Right cardiac atrium (tissue), 5 donors: ENCODE measurements at regions not wholly inside any gene's neighbourhood (a gene's known extent, or its start where the extent isn't known, plus 50 kb on each side); places are given as distances from the start of the nearest gene placed in this dataset.

Experiments used
- ATAC-seq, 2 donors: fragments of 200-7000 bp; cut with Tn5 transposase; one replicate each; pipeline versions ENCODE4 v1.8.0 to v1.9.1; 2020; ENCODE audit warnings: moderate library complexity in 2 of 2, mild to moderate bottlenecking in 1 of 2
- DNase-seq, 3 donors: peaks; one replicate each; pipeline ENCODE4 v3.0.0-alpha.2; 2020
- H3K27ac ChIP-seq: one replicate; pipeline ENCODE4 v1.5.1; 2013; ENCODE audit warnings: mild to moderate bottlenecking, low read length, control low read depth, moderate library complexity
- H3K27me3 ChIP-seq: one replicate; pipeline ENCODE4 v1.6.1; 2013; ENCODE audit not compliant: control insufficient read depth, insufficient read depth
- H3K4me1 ChIP-seq: one replicate; pipeline ENCODE4 v1.6.1; 2013; ENCODE audit warnings: low read length; ENCODE audit not compliant: control insufficient read depth, insufficient read depth
- H3K4me3 ChIP-seq: one replicate; pipeline ENCODE4 v1.5.1; 2013; ENCODE audit warnings: low read length, control low read depth
- H3K9me3 ChIP-seq: one replicate; pipeline ENCODE4 v1.6.1; 2013; ENCODE audit warnings: low read length; ENCODE audit not compliant: control insufficient read depth
- WGBS: extraction: QIAGEN DNeasy Blood & Tissue Kit; methylation state at CpG from one replicate; pipeline ENCODE4 v1.1.7; 2013; 5-methylcytosine and 5-hydroxymethylcytosine counted together
- intact Hi-C, 4 donors: fragments of 100-400 bp; cut with DNase I; formaldehyde crosslinking; loops; one replicate each; pipeline versions ENCODE4 v1.11.0 to v1.14.0; 2022 to 2023
- donor health status: healthy with polysubstance abuse.
- donor health status: DM: no; HTN: yes; CAD: no.
- donor health status: DM: no; HTN: no; CAD: no.
- donor health status: DM: no; HTN: yes; CAD: no; lungs with severe emphysema.
- donor health status: DM: yes; HTN: yes; CAD: no.

DNA sequence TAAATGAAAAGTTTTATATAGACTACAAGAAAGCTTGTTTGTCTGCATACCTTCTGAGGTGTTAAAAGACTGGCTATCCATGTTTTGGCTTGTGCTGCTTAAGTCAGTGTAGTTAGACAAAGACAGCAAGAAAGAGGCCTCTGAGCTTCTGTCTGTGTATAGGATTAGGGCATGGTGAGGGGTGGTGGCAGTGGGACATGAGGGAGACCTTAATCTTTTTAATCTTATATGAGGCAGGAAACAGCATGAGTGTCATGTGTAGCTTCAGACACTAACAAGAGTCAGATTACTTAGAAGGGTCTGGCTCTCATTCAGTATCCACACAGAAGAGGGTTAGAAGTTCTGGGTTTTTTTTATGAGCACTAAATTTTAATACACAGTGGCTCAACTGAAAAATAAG is 213.3 kb downstream of the GABRG1 start:
- Histone ChIP-seq H3K9me3 (no peaks in the 10 kb centered on the region), H3K27ac (no peak overlapping the region), H3K4me1 (no peaks in the 10 kb centered on the region), H3K27me3 (no peaks in the 10 kb centered on the region), H3K4me3 (no peak overlapping the region)
- DNase-seq (no peak), ATAC-seq (no peak)
- intact Hi-C loops: no loop called here

DNA sequence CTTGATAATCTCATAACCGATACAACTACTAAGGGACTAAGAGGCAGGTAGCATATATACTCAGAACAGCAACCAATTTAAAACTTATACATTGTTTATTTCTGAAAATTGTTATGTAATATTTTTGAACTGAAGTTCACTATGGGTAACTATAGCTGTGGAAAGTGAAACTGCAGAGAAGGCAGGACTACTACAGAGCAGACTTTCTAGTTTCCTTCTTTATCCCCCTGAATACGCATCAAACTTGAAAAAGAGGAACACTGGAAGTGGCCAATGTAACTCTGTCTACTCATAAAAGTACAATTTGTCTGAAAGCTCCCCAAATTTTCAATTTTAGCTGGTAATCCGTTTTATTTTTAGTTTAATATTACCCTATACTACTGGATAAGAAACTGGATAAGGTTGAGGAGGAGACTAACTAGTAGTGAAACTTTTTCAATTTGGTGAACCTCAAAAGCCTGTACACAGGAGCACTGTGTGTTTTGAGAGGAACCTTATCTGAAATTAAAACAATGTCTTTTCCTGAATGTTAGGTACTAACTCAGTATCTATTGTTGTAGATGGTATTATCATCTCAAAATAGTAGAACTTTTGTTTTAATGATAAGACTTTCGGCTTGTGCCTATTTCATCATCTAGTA is 225.8 kb downstream of the GABRG1 start:
- no peaks in the 10 kb centered on the region for H3K27me3 ChIP-seq
- H3K9me3 ChIP-seq: no peaks in the 10 kb centered on the region
- 60% methylated on average over 4 of the region's 4 CpGs for WGBS
- no peak overlapping the region for H3K4me3 ChIP-seq
- H3K4me1 ChIP-seq: no peaks in the 10 kb centered on the region
- H3K27ac ChIP-seq: no peak overlapping the region
- DNase-seq (no peak), ATAC-seq (no peak)
- intact Hi-C loops: no loop called here

DNA sequence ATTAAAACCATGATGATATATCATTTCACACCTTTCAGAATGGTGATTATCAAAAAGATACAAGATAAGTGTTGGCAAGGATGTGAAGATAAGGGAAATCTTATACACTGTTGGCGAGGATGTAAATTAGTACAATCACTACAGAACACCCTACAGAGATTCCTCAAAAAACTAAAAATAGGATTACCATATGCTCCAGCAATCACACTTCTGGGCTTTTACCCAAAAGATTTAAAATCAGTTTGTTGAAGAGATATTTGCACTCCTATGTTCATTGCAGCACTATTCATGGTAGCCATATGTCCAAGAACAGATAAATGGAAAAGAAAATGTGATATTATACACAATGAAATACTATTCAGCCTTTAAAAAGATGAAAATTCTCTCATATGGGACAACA is 240.4 kb downstream of the GABRG1 start:
- Histone ChIP-seq H3K27ac (no peak overlapping the region), H3K27me3 (no peaks in the 10 kb centered on the region), H3K4me1 (no peaks in the 10 kb centered on the region), H3K9me3 (no peaks in the 10 kb centered on the region), H3K4me3 (no peak overlapping the region)
- WGBS: 72% methylated on average over 1 of the region's 1 CpG
- intact Hi-C loops: no loop called here
- ATAC-seq: no peak
- no peak for DNase-seq

DNA sequence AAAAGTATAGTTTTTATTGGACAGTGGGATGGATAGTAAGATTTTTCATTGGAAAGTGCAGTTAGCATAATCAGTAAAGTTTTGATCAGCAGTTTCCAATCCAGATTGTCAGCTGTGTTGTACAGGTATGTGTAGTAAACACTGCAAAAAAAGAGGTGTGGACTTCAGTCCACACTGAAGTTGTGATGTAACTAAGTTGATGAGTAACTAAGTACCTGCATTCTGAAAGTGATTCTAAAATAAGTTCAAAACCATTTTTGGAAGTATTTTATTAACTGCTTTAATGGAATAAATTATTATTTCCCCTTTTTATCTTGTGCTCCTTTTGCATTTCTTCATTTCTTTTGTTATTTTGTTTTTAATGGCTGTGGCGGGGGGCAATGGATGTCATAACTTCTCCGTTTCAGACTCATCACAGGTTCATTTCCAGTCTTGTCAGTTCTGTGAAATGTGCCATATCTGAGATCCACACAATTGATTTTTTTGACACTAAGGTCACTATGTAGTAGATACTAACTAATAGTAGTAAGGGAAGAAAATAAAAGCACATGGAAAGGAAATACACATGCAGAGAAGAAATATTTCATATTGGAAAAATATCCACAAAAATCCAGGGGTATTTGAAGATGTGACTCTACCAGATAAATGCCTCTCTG is 247.5 kb downstream of the GABRG1 start:
- DNase-seq (no peak), ATAC-seq (no peak)
- WGBS: 79% methylated on average over 2 of the region's 2 CpGs

DNA sequence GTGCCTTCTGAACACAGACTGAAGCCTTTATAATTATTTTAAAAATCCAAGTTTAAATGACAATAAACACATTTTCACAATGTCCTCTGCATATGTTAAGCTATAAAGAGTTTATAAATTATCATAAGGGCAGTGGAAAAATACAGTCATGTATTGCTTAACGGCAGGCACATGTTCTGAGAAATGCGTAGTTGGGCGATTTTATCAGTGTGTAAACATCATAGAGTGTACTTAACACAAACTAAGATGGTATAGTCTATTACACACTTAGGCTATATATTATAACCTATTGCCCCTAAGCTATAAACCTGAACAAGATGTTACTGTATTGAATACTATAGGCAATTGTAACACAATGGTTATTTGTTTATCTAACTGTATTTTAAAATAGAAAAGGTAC is 254.7 kb downstream of the GABRG1 start:
- no peaks in the 10 kb centered on the region for H3K9me3 ChIP-seq
- no peak overlapping the region for H3K4me3 ChIP-seq
- intact Hi-C loops: no loop called here
- no peaks in the 10 kb centered on the region for H3K4me1 ChIP-seq
- WGBS: 73% methylated on average over 3 of the region's 3 CpGs
- no peak overlapping the region for H3K27ac ChIP-seq
- no peaks in the 10 kb centered on the region for H3K27me3 ChIP-seq
- DNase-seq: no peak
- ATAC-seq: no peak

More for the DNA sequence above, 247.5 kb downstream of the GABRG1 start:
- no peak overlapping the region for H3K4me3 ChIP-seq
- H3K27me3 ChIP-seq: no peaks in the 10 kb centered on the region
- H3K4me1 ChIP-seq: no peaks in the 10 kb centered on the region
- intact Hi-C loops: no loop called here
- no peaks in the 10 kb centered on the region for H3K9me3 ChIP-seq
- no peak overlapping the region for H3K27ac ChIP-seq

DNA sequence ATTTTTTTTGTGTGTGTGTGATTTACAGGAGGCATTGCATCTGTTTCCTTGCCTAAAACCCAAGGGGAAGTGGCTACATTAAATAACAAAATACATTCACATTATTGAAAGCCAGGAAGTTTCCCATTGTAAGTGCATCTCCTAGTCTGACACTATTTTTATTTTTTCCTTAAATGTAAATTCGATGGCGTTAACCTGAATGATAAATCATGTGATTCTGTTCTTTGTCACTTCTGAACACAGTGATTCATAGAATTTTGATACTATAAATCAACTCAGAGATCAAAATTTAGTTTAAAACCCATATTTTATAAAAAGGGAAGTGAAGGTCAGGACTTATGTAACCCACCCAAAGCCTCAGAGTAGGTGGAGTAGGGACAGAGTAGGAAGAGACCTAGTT is 258.1 kb downstream of the GABRG1 start:
- DNase-seq: no peak
- intact Hi-C loops: no loop called here
- ATAC-seq: no peak
- Histone ChIP-seq H3K27ac (no peak overlapping the region), H3K4me1 (no peaks in the 10 kb centered on the region), H3K27me3 (no peaks in the 10 kb centered on the region), H3K4me3 (no peak overlapping the region), H3K9me3 (no peaks in the 10 kb centered on the region)
- WGBS: 62% methylated on average over 2 of the region's 2 CpGs

DNA sequence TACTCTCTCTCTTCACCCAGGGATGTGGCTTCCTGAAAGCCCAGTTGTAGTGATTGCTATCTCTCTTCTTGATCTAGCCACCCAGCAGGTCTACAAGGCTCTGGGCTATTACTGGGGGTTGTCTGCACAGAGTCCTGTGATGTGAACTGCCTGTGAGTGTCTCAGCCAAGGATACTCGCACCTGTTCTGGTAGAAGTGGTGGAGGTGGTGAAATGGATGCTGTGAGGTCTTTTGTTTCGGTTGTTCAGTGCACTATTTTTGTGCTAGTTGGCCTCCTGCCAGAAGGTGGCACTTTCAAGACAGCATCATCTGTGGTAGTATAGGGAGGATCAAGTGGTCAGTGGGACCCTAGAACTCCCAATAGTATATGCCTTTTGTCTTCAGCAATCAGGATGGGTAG is 268.0 kb downstream of the GABRG1 start:
- no peaks in the 10 kb centered on the region for H3K4me1 ChIP-seq
- DNase-seq: peak in 1 of 3 donors; percentile 13
- H3K4me3 ChIP-seq: no peak overlapping the region
- H3K27me3 ChIP-seq: no peaks in the 10 kb centered on the region
- no peak overlapping the region for H3K27ac ChIP-seq
- no peaks in the 10 kb centered on the region for H3K9me3 ChIP-seq
- ATAC-seq: no peak
- intact Hi-C loops: no loop called here
- WGBS: 84% methylated on average over 2 of the region's 2 CpGs

DNA sequence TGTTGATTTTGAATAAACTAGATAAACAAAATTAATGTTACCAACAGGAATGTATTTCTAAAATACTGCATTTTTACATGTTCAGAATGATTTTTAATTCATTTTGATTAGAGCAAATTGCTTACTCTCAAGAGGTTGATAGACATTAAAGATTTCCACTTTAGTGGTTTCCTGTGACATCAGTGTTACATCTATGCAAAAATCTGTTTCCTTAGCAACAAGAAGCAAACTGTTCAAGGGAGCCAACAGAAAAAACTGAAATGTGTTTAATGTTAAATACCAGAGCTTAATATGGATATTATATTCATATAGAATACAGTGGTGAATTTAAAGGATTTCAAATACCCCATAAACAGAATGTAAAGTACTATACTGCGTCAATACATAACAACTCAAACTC is 277.8 kb downstream of the GABRG1 start:
- no peak overlapping the region for H3K4me3 ChIP-seq
- DNase-seq (no peak), ATAC-seq (no peak)
- no peaks in the 10 kb centered on the region for H3K27me3 ChIP-seq
- H3K4me1 ChIP-seq: no peaks in the 10 kb centered on the region
- no peak overlapping the region for H3K27ac ChIP-seq
- H3K9me3 ChIP-seq: no peaks in the 10 kb centered on the region
- 88% methylated on average over 1 of the region's 1 CpG for WGBS
- intact Hi-C loops: no loop called here

DNA sequence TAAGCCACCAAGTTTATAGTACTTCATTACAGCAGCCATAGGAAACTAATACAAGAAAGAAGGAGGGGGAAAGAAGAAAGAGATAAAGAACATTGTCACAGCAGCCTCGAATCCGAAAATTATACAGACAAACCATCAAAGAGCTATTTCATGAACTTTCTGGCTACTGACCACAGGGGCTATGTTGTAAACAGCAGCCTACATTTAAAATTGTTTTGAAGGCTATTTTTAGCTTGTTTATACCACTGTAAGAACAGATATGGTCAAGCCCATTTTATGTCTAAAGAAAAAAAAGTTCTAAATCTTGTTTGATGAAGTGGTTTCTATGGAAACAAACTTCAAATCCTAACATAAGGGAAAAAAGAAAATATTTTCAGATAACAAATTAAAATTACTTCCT is 282.1 kb downstream of the GABRG1 start:
- ATAC-seq (no peak), DNase-seq (no peak)
- no peaks in the 10 kb centered on the region for H3K9me3 ChIP-seq
- WGBS: 34% methylated on average over 2 of the region's 2 CpGs
- no peaks in the 10 kb centered on the region for H3K4me1 ChIP-seq
- no peaks in the 10 kb centered on the region for H3K27me3 ChIP-seq
- no peak overlapping the region for H3K27ac ChIP-seq
- H3K4me3 ChIP-seq: no peak overlapping the region
- intact Hi-C loops: no loop called here

DNA sequence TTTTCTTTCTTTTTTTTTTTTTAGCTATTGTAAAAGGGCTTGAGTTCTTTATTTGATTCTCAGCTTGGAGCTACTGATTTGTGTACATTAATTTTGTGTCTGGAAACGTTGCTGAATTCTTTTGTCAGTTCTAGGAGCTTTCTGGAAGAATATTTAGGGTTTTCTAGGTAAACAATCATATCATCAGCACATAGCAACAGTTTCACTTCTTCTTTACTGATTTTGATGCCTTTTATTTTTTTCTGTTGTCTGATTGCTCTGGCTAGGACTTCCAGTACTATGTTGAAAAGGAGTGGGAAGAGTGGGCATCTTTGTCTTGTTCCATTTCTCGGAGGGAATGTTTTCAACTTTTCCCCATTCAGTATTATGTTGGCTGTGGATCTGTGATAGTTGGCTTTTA is 292.2 kb downstream of the GABRG1 start:
- no peak overlapping the region for H3K27ac ChIP-seq
- ATAC-seq (no peak), DNase-seq (no peak)
- H3K4me3 ChIP-seq: no peak overlapping the region
- intact Hi-C loops: no loop called here
- H3K9me3 ChIP-seq: no peaks in the 10 kb centered on the region
- H3K27me3 ChIP-seq: no peaks in the 10 kb centered on the region
- WGBS: 61% methylated on average over 2 of the region's 2 CpGs
- H3K4me1 ChIP-seq: no peaks in the 10 kb centered on the region

DNA sequence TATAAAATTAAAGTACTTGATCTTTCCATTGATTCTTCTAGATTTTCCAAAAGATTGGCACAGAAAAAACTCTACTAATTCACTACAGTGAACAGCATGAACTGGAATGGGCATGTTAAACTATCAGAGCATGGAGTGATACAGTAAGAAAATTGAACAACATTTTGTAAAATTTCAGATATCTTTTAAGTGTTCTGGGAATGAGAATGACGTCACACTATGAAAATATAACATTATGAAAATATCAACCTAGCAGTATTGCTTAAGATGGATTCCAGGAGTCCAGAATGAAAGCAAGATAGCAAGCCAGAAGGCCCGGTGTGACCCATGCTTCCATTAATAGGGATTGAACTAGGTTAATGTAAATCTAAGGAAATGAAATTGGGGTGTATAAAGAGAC is 319.9 kb downstream of the GABRG1 start:
- H3K9me3 ChIP-seq: no peaks in the 10 kb centered on the region
- ATAC-seq (no peak), DNase-seq (no peak)
- WGBS: 75% methylated on average over 2 of the region's 2 CpGs
- no peak overlapping the region for H3K27ac ChIP-seq
- no peak overlapping the region for H3K4me3 ChIP-seq
- intact Hi-C loops: no loop called here
- no peaks in the 10 kb centered on the region for H3K4me1 ChIP-seq
- no peaks in the 10 kb centered on the region for H3K27me3 ChIP-seq

DNA sequence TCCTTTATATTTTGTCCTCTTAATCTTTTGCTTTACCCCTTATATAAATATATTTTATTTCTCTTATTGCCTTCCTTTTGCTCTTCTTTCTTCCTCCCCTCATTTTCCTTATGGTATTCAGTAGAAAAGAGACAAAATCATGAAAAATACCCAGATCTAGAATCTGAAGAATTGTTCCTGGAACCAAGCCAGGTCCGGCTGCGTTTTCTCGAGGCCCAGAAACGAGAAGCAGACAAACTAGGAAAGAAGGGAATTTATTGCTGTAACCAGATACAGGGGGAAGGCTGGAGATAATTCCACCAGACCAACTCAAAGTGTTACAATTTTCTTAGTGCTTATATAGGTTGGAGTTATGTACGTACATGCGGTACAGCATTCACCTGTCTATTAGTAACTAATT is 328.7 kb downstream of the GABRG1 start:
- ATAC-seq (no peak), DNase-seq (peak in 2 of 3 donors; percentile 23 to 32)
- H3K27me3 ChIP-seq: no peaks in the 10 kb centered on the region
- no peaks in the 10 kb centered on the region for H3K9me3 ChIP-seq
- no peaks in the 10 kb centered on the region for H3K4me1 ChIP-seq
- H3K27ac ChIP-seq: no peak overlapping the region
- intact Hi-C loops: no loop called here
- no peak overlapping the region for H3K4me3 ChIP-seq
- 39% methylated on average over 6 of the region's 6 CpGs for WGBS
